MM.1S (cell line): ENCODE measurements at regions not wholly inside any gene's neighbourhood (a gene's known extent, or its start where the extent isn't known, plus 50 kb on each side); places are given as distances from the start of the nearest gene placed in this dataset.
A peak's percentile ranks its signal among the peaks of the same experiment; 100 is the strongest.

Source experiments
- DNase-seq: peaks from one replicate; pipeline ENCODE4 v3.0.0-alpha.2; 2015
- H2AFZ ChIP-seq: fragments of 300-600 bp; sonication (generic); 2 replicates; pipeline ENCODE4 v1.6.0; 2016; ENCODE audit warnings: antibody characterized with exemption, low read length
- H3F3A ChIP-seq: fragments of 300-600 bp; sonication (generic); 2 replicates; pipeline ENCODE4 v1.6.1; 2016; ENCODE audit warnings: mild to moderate bottlenecking, antibody characterized with exemption, low read length, moderate library complexity, mixed read lengths; ENCODE audit not compliant: insufficient read depth
- H3K27ac ChIP-seq: fragments of 300-600 bp; sonication (generic); 2 replicates; pipeline ENCODE4 v1.5.1; 2016; ENCODE audit warnings: mild to moderate bottlenecking, low read length
- H3K27me3 ChIP-seq: fragments of 300-600 bp; sonication (generic); replicated peaks from 2 replicates; pipeline ENCODE4 v1.6.0; 2016; ENCODE audit warnings: low read length; ENCODE audit not compliant: insufficient read depth
- H3K36me3 ChIP-seq: fragments of 300-600 bp; sonication (generic); replicated peaks from 2 replicates; pipeline ENCODE4 v1.6.1; 2016; ENCODE audit warnings: mild to moderate bottlenecking, low read length, mixed read lengths; ENCODE audit not compliant: insufficient read depth
- H3K4me1 ChIP-seq: fragments of 300-600 bp; sonication (generic); 2 replicates; pipeline ENCODE4 v1.6.1; 2016; ENCODE audit warnings: low read length, mixed read lengths
- H3K4me2 ChIP-seq: fragments of 300-600 bp; sonication (generic); 2 replicates; pipeline ENCODE4 v1.6.0; 2016; ENCODE audit warnings: low read depth, low read length
- H3K4me3 ChIP-seq: fragments of 300-600 bp; sonication (generic); 2 replicates; pipeline ENCODE4 v1.5.1; 2016; ENCODE audit warnings: low read length, mixed read lengths
- H3K79me2 ChIP-seq: fragments of 300-600 bp; sonication (generic); 2 replicates; pipeline ENCODE4 v1.6.1; 2016; ENCODE audit warnings: mixed run types, low read length, mixed read lengths
- H3K9ac ChIP-seq: fragments of 300-600 bp; sonication (generic); 2 replicates; pipeline ENCODE4 v1.6.1; 2016; ENCODE audit warnings: low read length, mixed read lengths
- H3K9me2 ChIP-seq: fragments of 300-600 bp; sonication (generic); replicated peaks from 2 replicates; pipeline ENCODE4 v1.6.1; 2016; ENCODE audit warnings: mild to moderate bottlenecking, low read length, mixed read lengths; ENCODE audit not compliant: insufficient read depth
- H3K9me3 ChIP-seq: fragments of 300-600 bp; sonication (generic); replicated peaks from 2 replicates; pipeline ENCODE4 v1.6.1; 2016; ENCODE audit warnings: mild to moderate bottlenecking, low read length, mixed read lengths; ENCODE audit not compliant: insufficient read depth
- H4K20me1 ChIP-seq: fragments of 300-600 bp; sonication (generic); 2 replicates; pipeline ENCODE4 v1.6.1; 2016; ENCODE audit warnings: mild to moderate bottlenecking, low read length, moderate library complexity, mixed read lengths; ENCODE audit not compliant: insufficient read depth
- CTCF ChIP-seq: fragments of 300-600 bp; sonication (generic); IDR thresholded peaks from 2 replicates; pipeline ENCODE4 v1.5.1; 2016; ENCODE audit warnings: antibody characterized with exemption, low read length, mixed read lengths
- EZH2 ChIP-seq: fragments of 300-600 bp; sonication (generic); optimal IDR thresholded peaks from 2 replicates; pipeline ENCODE3; 2017; ENCODE audit warnings: low read depth, mild to moderate bottlenecking, antibody characterized with exemption, low read length, mixed read lengths
- EZH2phosphoT487 ChIP-seq: fragments of 300-600 bp; sonication (generic); IDR thresholded peaks from 2 replicates; pipeline ENCODE4 v1.6.1; 2018; ENCODE audit warnings: antibody characterized with exemption, low read length

DNA sequence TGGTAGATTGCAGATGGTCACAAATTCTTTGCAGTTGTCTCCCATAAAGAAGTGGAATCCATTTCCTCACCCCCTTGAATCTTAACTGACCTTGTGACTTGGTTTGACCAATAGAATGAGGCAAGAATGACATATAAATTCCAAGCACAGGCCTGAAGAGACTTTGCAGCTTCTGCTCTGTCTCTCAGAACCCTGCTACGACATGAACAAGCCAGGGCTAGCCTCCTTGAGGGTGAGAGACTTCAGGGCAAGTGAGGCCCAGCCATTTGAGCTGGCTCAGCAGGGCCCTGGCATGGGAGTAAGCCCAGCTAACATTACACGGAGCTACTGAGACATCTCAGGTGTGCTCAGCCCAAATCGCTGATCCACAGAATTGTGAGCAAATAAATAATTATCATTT, 216.3 kb upstream of the MAN1A1 start:
- no peak for DNase-seq
- Histone ChIP-seq H3F3A (no peaks in the 10 kb centered on the region), H3K4me1 (peaks cover 24% of the 10 kb centered on the region), H3K9me2 (no peaks in the 10 kb centered on the region), H3K36me3 (no peaks in the 10 kb centered on the region), H3K27ac (no peak overlapping the region), H3K79me2 (no peaks in the 10 kb centered on the region), H2AFZ (no peak overlapping the region), H3K9ac (no peak overlapping the region), H3K4me3 (no peak overlapping the region), H3K4me2 (no peak overlapping the region), H3K27me3 (no peaks in the 10 kb centered on the region), H3K9me3 (no peaks in the 10 kb centered on the region), H4K20me1 (no peaks in the 10 kb centered on the region)
- TF ChIP-seq EZH2phosphoT487 = no peak

- Histone ChIP-seq H3K9me3 (no peaks in the 10 kb centered on the region), H3K4me3 (no peak overlapping the region), H4K20me1 (no peaks in the 10 kb centered on the region), H2AFZ (no peak overlapping the region), H3K4me2 (peak overlapping the region; percentile 15; the same call in 1 of the 2 replicates), H3K9ac (no peak overlapping the region), H3K27me3 (no peaks in the 10 kb centered on the region), H3K4me1 (peaks cover 24% of the 10 kb centered on the region), H3F3A (no peaks in the 10 kb centered on the region), H3K27ac (no peak overlapping the region), H3K36me3 (no peaks in the 10 kb centered on the region), H3K9me2 (no peaks in the 10 kb centered on the region), H3K79me2 (no peaks in the 10 kb centered on the region)
- DNase-seq = peak; percentile 66
- no peak for TF ChIP-seq EZH2
- no peak for TF ChIP-seq CTCF
- TF ChIP-seq EZH2phosphoT487 = no peak
Measured at GRCh38 chr6:119562168-119562567, 212.6 kb upstream of the MAN1A1 start.

DNA sequence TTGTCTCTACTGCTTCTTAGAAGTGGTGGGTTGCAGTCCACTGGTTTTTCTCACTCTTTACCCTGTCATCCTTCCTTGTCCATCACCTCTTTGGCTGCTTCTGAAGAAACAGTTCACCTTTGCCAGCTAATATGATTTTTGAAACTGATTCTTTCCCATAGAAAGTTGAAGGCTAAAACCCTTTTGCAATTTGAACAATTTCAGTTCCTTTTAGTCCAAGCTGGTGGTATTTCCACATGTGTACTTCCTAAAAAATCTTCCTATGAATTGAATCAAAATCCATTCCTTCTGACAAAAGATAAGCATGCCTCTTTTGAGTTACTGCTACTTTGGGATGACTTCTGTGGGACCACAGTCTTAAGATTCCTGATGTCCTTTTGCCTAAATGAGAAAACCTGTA, 210.0 kb upstream of the MAN1A1 start:
- Histone ChIP-seq H3K79me2 (no peaks in the 10 kb centered on the region), H3K27me3 (no peaks in the 10 kb centered on the region), H3K4me3 (no peak overlapping the region), H3K4me2 (no peak overlapping the region), H3K9me2 (no peaks in the 10 kb centered on the region), H3K9me3 (no peaks in the 10 kb centered on the region), H3K4me1 (peaks cover 19% of the 10 kb centered on the region), H3K36me3 (no peaks in the 10 kb centered on the region), H4K20me1 (no peaks in the 10 kb centered on the region), H2AFZ (no peak overlapping the region), H3K9ac (no peak overlapping the region), H3K27ac (no peak overlapping the region), H3F3A (no peaks in the 10 kb centered on the region)
- no peak for DNase-seq
- TF ChIP-seq CTCF (no peak), EZH2phosphoT487 (no peak), EZH2 (no peak)

DNA sequence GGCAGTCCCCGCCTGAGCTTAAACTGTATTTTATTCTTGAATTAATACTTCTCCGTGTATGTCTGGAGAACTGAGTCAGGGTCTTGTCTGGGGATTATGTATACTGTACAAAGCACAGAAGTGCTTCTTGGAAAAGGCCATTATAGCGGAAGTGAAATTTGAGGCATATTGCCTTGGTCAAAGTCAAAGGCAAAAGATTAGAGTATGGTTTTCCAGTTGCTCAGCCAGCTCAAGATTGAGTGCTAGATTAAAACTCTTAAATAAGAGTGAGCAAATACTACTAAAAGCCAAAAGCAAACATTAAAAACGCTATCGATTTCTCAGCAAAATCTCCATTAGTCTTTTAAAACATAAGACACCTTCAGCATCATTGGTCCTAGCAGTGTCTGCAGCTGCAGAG, 207.7 kb upstream of the MAN1A1 start:
- H3K79me2 ChIP-seq = no peaks in the 10 kb centered on the region
- no peaks in the 10 kb centered on the region for H3K36me3 ChIP-seq
- H4K20me1 ChIP-seq = no peaks in the 10 kb centered on the region
- H3K4me2 ChIP-seq = no peak overlapping the region
- H3K27ac ChIP-seq = no peak overlapping the region
- H3K4me3 ChIP-seq = no peak overlapping the region
- no peaks in the 10 kb centered on the region for H3K9me2 ChIP-seq
- TF ChIP-seq EZH2 = no peak
- TF ChIP-seq CTCF = no peak
- no peak for TF ChIP-seq EZH2phosphoT487
- H3K9me3 ChIP-seq = no peaks in the 10 kb centered on the region
- no peaks in the 10 kb centered on the region for H3K27me3 ChIP-seq
- no peaks in the 10 kb centered on the region for H3F3A ChIP-seq
- H2AFZ ChIP-seq = no peak overlapping the region
- H3K4me1 ChIP-seq = peaks cover 8% of the 10 kb centered on the region
- H3K9ac ChIP-seq = no peak overlapping the region
- DNase-seq = no peak
